ENCODE measurements at regions not wholly inside any gene's neighbourhood (a gene's known extent, or its start where the extent isn't known, plus 50 kb on each side); places are given as distances from the start of the nearest gene placed in this dataset.

GRCh38 chr18:77433076-77433475 is 183.4 kb downstream of the GALR1 start (continued):
- TF ChIP-seq ZNF136 (CRISPR knock-in tag; IDR thresholded peaks at IDR 0.05; ENCODE audit: low read depth) (no peak), MIER3 (CRISPR knock-in tag; IDR thresholded peaks at IDR 0.05; ENCODE audit: borderline replicate concordance) (no peak), SPEN (CRISPR knock-in tag; IDR thresholded peaks at IDR 0.05; ENCODE audit: low read depth) (no peak), ZNF512B (CRISPR knock-in tag; IDR thresholded peaks at IDR 0.05; ENCODE audit: borderline replicate concordance) (no peak), ZNF784 (CRISPR knock-in tag; IDR thresholded peaks at IDR 0.05; ENCODE audit: borderline replicate concordance) (no peak), CEBPZ (IDR thresholded peaks at IDR 0.05; ENCODE audit: low read length) (no peak)

Data from HepG2 (cell line).